ENCODE measurements at regions not wholly inside any gene's neighbourhood (a gene's known extent, or its start where the extent isn't known, plus 50 kb on each side); places are given as distances from the start of the nearest gene placed in this dataset.

GRCh38 chr5:8844847-8845246, 701.0 kb downstream of the SEMA5A start:
- H3K4me1 Mint-ChIP-seq: peaks cover 4% of the 10 kb centered on the region
- H3K9ac ChIP-seq (ENCODE audit: extremely low read depth, low read length, poor library complexity, severe bottlenecking): no peak overlapping the region
- no peak for DNase-seq
- H3K36me3 Mint-ChIP-seq (ENCODE audit: low read depth): no peaks in the 10 kb centered on the region
- no peaks in the 10 kb centered on the region for H3K27me3 ChIP-seq (ENCODE audit: control insufficient read depth, insufficient read depth, low read length, poor library complexity, severe bottlenecking)
- no peaks in the 10 kb centered on the region for H3K4me1 ChIP-seq (ENCODE audit: control insufficient read depth, insufficient read depth, low read length)
- H3K4me3 ChIP-seq (ENCODE audit: low read length): no peak overlapping the region
- H3K9me3 ChIP-seq (ENCODE audit: control insufficient read depth, low read length): no peaks in the 10 kb centered on the region
- TF ChIP-seq CTCF (conservative IDR thresholded peaks at IDR 0.05): no peak
- peaks cover 15% of the 10 kb centered on the region for H3K27me3 Mint-ChIP-seq (ENCODE audit: insufficient read depth)
- H3K36me3 ChIP-seq (ENCODE audit: control insufficient read depth, insufficient read depth, low read length): no peaks in the 10 kb centered on the region
- H3K27ac ChIP-seq (ENCODE audit: low read depth, low read length): no peak overlapping the region
- no peak overlapping the region for H3K4me3 Mint-ChIP-seq
- WGBS, 2 experiments (ENCODE audit: insufficient coverage in 1 of 2, insufficient read length in 1 of 2): 92 to 93% methylated on average over 5 to 6 of the region's 6 CpGs
- no peak overlapping the region for H3K27ac Mint-ChIP-seq
- peaks cover 8% of the 10 kb centered on the region for H3K9me3 Mint-ChIP-seq

GRCh38 chr5:8845296-8845695, 700.6 kb downstream of the SEMA5A start:
- Histone ChIP-seq H3K4me3 (ENCODE audit: low read length) (no peak overlapping the region), H3K36me3 (ENCODE audit: control insufficient read depth, insufficient read depth, low read length) (no peaks in the 10 kb centered on the region), H3K27ac (ENCODE audit: low read depth, low read length) (no peak overlapping the region), H3K27me3 (ENCODE audit: control insufficient read depth, insufficient read depth, low read length, poor library complexity, severe bottlenecking) (no peaks in the 10 kb centered on the region), H3K9me3 (ENCODE audit: control insufficient read depth, low read length) (no peaks in the 10 kb centered on the region), H3K9ac (ENCODE audit: extremely low read depth, low read length, poor library complexity, severe bottlenecking) (no peak overlapping the region), H3K4me1 (ENCODE audit: control insufficient read depth, insufficient read depth, low read length) (no peaks in the 10 kb centered on the region)
- Mint-ChIP-seq H3K9me3 (peaks cover 8% of the 10 kb centered on the region), H3K27ac (no peak overlapping the region), H3K36me3 (ENCODE audit: low read depth) (no peaks in the 10 kb centered on the region), H3K27me3 (ENCODE audit: insufficient read depth) (peaks cover 12% of the 10 kb centered on the region), H3K4me1 (peaks cover 4% of the 10 kb centered on the region), H3K4me3 (no peak overlapping the region)
- DNase-seq: no peak
- TF ChIP-seq CTCF (conservative IDR thresholded peaks at IDR 0.05): no peak
- 89 to 94% methylated on average over 5 of the region's 5 CpGs for WGBS, 2 experiments (ENCODE audit: insufficient coverage in 1 of 2, insufficient read length in 1 of 2)

- Mint-ChIP-seq H3K4me1 (peaks cover 4% of the 10 kb centered on the region), H3K27me3 (ENCODE audit: insufficient read depth) (no peaks in the 10 kb centered on the region), H3K27ac (no peak overlapping the region), H3K36me3 (ENCODE audit: low read depth) (no peaks in the 10 kb centered on the region), H3K4me3 (no peak overlapping the region), H3K9me3 (no peaks in the 10 kb centered on the region)
- WGBS, 2 experiments (ENCODE audit: insufficient coverage in 1 of 2, insufficient read length in 1 of 2): 73 to 78% methylated on average over 4 to 7 of the region's 7 CpGs
- Histone ChIP-seq H3K9me3 (ENCODE audit: control insufficient read depth, low read length) (no peaks in the 10 kb centered on the region), H3K36me3 (ENCODE audit: control insufficient read depth, insufficient read depth, low read length) (no peaks in the 10 kb centered on the region), H3K9ac (ENCODE audit: extremely low read depth, low read length, poor library complexity, severe bottlenecking) (no peak overlapping the region), H3K4me3 (ENCODE audit: low read length) (no peak overlapping the region), H3K27me3 (ENCODE audit: control insufficient read depth, insufficient read depth, low read length, poor library complexity, severe bottlenecking) (no peaks in the 10 kb centered on the region), H3K27ac (ENCODE audit: low read depth, low read length) (no peak overlapping the region), H3K4me1 (ENCODE audit: control insufficient read depth, insufficient read depth, low read length) (no peaks in the 10 kb centered on the region)
- no peak for TF ChIP-seq CTCF (conservative IDR thresholded peaks at IDR 0.05)
- no peak for DNase-seq
These were observed 697.5 kb downstream of the SEMA5A start for GRCh38 chr5:8848366-8848765.

Measured in endodermal cell (in vitro differentiated cells).